ENCODE measurements at regions not wholly inside any gene's neighbourhood (a gene's known extent, or its start where the extent isn't known, plus 50 kb on each side); places are given as distances from the start of the nearest gene placed in this dataset.

DNA sequence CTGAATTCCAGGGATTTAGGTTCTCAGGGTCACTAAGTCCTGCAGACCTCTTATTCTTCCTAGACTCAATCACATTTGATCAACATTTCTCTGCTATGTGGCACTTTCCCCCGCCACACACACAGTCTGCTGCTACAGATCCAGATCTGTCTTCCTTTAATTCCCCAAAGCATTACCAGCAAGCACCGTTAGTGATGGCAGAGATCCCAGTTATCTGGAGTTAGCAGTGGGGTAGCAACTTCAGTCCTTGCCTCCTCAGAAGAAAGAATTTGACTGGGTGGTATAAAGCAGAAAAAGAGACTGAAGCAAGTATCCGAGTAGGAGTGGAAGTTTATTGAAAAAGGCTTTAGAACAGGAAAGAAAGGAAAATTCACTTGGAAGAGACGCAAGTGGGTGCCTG is 100.4 kb upstream of the ETV3 start:
- H3K4me3 ChIP-seq, result no peak overlapping the region
- H3K27me3 ChIP-seq, result no peaks in the 10 kb centered on the region
- H3K4me1 ChIP-seq, result peaks cover 5% of the 10 kb centered on the region
- H3K9me3 ChIP-seq, result no peaks in the 10 kb centered on the region
- no peaks in the 10 kb centered on the region for H3K36me3 ChIP-seq
- no peak for DNase-seq (ENCODE audit: low spot score in 2 of 2)
- no peak overlapping the region for H3K27ac ChIP-seq
- TF ChIP-seq, protein P1, sequence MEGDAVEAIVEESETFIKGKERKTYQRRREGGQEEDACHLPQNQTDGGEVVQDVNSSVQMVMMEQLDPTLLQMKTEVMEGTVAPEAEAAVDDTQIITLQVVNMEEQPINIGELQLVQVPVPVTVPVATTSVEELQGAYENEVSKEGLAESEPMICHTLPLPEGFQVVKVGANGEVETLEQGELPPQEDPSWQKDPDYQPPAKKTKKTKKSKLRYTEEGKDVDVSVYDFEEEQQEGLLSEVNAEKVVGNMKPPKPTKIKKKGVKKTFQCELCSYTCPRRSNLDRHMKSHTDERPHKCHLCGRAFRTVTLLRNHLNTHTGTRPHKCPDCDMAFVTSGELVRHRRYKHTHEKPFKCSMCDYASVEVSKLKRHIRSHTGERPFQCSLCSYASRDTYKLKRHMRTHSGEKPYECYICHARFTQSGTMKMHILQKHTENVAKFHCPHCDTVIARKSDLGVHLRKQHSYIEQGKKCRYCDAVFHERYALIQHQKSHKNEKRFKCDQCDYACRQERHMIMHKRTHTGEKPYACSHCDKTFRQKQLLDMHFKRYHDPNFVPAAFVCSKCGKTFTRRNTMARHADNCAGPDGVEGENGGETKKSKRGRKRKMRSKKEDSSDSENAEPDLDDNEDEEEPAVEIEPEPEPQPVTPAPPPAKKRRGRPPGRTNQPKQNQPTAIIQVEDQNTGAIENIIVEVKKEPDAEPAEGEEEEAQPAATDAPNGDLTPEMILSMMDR (IDR thresholded peaks at IDR 0.05), result no peak
- no peak for TF ChIP-seq POLR2A (IDR thresholded peaks at IDR 0.05)
- TF ChIP-seq POLR2AphosphoS5 (IDR thresholded peaks at IDR 0.05), result no peak
- TF ChIP-seq EP300 (IDR thresholded peaks at IDR 0.05), result no peak
- 77% methylated on average over 4 of the region's 4 CpGs for WGBS

DNA sequence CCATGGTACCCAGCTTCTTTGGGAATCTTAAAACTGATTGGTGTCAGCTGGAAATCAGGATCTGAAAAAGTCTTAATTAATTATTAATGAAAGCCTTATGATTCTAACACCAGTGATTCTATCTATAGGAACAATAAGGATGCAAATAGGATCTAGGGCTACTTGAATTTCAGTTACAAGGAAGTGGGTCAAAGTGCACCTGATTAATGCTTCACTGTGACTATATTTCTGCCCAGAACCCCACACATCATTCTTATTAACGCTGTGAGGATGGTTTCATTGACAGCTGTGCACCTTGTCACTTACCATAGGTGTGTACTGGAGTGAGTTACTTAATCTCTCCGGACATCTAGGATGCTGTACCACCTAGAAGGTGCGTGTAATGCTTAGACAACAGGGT is 99.8 kb upstream of the ETV3 start:
- Histone ChIP-seq H3K36me3 (no peaks in the 10 kb centered on the region), H3K27me3 (no peaks in the 10 kb centered on the region), H3K9me3 (no peaks in the 10 kb centered on the region), H3K4me1 (peaks cover 5% of the 10 kb centered on the region), H3K4me3 (no peak overlapping the region), H3K27ac (no peak overlapping the region)
- TF ChIP-seq, protein P1 (IDR thresholded peaks at IDR 0.05), result no peak
- TF ChIP-seq POLR2AphosphoS5 (IDR thresholded peaks at IDR 0.05), result no peak
- TF ChIP-seq POLR2A (IDR thresholded peaks at IDR 0.05), result no peak
- no peak for TF ChIP-seq EP300 (IDR thresholded peaks at IDR 0.05)
- DNase-seq (ENCODE audit: low spot score in 2 of 2), result no peak
- WGBS, result 67% methylated on average over 3 of the region's 3 CpGs

DNA sequence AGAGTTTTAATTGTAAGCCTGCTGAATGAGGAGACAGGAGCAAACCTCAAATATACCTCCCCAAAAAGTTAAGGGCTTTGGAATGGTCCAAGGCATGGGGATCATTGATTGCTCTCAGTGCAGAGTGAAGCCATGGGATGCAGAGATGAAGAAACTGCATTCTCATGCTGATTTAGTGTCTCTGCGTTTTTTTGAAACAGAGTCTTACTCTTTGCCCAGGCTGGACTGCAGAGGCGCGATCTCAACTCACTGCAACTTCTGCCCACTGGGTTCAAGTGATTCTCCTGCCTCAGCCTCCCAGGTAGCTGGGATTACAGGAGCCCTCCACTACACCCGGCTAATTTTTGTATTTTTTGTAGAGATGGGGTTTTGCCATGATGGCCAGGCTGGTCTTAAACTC is 99.3 kb upstream of the ETV3 start:
- peaks cover 5% of the 10 kb centered on the region for H3K4me1 ChIP-seq
- TF ChIP-seq, protein P1 (IDR thresholded peaks at IDR 0.05), result no peak
- TF ChIP-seq POLR2AphosphoS5 (IDR thresholded peaks at IDR 0.05), result no peak
- H3K27me3 ChIP-seq, result no peaks in the 10 kb centered on the region
- WGBS, result 95% methylated on average over 4 of the region's 4 CpGs
- DNase-seq (ENCODE audit: low spot score in 2 of 2), result no peak
- no peak overlapping the region for H3K4me3 ChIP-seq
- H3K27ac ChIP-seq, result no peak overlapping the region
- H3K9me3 ChIP-seq, result no peaks in the 10 kb centered on the region
- no peaks in the 10 kb centered on the region for H3K36me3 ChIP-seq

DNA sequence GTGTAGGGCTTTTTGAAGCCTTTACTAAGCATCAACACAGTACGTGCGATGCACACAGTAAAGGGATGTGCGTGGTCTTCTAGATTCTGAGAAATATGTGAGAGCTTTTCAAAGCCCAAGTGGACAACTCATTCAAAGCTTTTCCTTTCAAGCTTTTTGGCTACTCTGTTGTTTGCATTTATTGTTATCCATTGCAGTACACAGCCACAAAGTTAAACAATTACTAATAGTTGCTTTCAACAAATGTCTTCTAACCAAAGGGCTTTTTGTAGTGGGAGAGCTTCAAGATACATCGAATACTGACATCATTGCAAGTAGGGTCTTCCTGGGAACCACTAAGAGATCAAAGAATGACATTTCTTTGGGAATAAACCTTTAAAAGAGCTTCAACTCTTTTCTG is 97.9 kb upstream of the ETV3 start:
- 96% methylated on average over 4 of the region's 4 CpGs for WGBS
- no peak for DNase-seq (ENCODE audit: low spot score in 2 of 2)
- Histone ChIP-seq H3K9me3 (no peaks in the 10 kb centered on the region), H3K36me3 (no peaks in the 10 kb centered on the region), H3K4me1 (peaks cover 5% of the 10 kb centered on the region), H3K4me3 (no peak overlapping the region), H3K27ac (no peak overlapping the region), H3K27me3 (no peaks in the 10 kb centered on the region)
- no peak for TF ChIP-seq POLR2A (IDR thresholded peaks at IDR 0.05)
- TF ChIP-seq, protein P1 (IDR thresholded peaks at IDR 0.05), result no peak
- no peak for TF ChIP-seq POLR2AphosphoS5 (IDR thresholded peaks at IDR 0.05)
- TF ChIP-seq EP300 (IDR thresholded peaks at IDR 0.05), result no peak

DNA sequence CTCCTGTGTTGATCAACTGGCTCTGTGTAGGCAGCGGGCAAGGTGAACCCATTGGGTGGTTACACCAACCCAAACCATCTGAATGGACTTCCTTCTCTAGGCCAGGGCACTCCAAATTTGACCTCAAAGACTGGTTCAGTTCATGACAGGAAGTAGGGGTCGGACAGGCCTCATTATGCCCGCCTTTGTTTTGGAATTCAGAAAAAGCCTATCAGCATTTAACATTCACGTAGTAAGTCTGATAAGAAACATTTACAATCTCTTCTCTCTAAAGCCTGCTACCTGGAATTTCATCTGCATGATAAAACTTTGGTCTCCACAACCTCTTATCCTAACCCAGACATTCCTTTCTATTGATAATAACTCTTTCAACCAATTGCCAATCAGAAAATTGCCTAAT is 97.1 kb upstream of the ETV3 start:
- TF ChIP-seq POLR2A (IDR thresholded peaks at IDR 0.05) (no peak), POLR2AphosphoS5 (IDR thresholded peaks at IDR 0.05) (no peak), EP300 (IDR thresholded peaks at IDR 0.05) (no peak)
- TF ChIP-seq, protein P1 (IDR thresholded peaks at IDR 0.05), result no peak
- H3K4me3 ChIP-seq, result no peak overlapping the region
- H3K27ac ChIP-seq, result no peak overlapping the region
- no peaks in the 10 kb centered on the region for H3K27me3 ChIP-seq
- H3K9me3 ChIP-seq, result no peaks in the 10 kb centered on the region
- DNase-seq (ENCODE audit: low spot score in 2 of 2), result no peak
- H3K36me3 ChIP-seq, result no peaks in the 10 kb centered on the region
- peaks cover 5% of the 10 kb centered on the region for H3K4me1 ChIP-seq
- 56% methylated on average over 4 of the region's 4 CpGs for WGBS
